T-helper 2 cell (primary cell): ENCODE measurements at regions not wholly inside any gene's neighbourhood (a gene's known extent, or its start where the extent isn't known, plus 50 kb on each side); places are given as distances from the start of the nearest gene placed in this dataset.
A peak's percentile ranks its signal among the peaks of the same experiment; 100 is the strongest.

Experiments
- DNase-seq, 5 experiments: peaks; one replicate each; pipeline versions ENCODE4 v3.0.0 to v3.0.0-alpha.2; 2012 to 2022

DNA sequence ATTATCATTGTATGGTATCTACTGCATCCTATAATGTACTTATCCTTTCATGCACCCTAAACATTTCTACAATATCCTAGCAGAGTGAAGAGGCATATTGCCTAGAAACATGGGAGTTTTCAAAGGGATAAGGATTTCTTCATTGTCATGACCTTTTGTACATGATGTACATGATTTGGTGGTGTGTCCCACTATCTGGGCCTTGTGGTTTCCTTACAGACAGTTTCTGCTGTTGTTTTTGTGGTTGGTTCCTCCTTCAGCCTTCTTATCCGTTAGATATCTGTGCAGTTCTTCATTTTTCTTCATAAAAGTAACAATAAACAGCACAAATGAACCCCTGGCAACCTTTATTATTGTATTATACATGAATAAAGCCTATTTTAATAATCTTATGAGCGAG, 70.4 kb upstream of the BACH1 start:
- peak in 1 of 5 experiments; percentile 24 for DNase-seq

DNA sequence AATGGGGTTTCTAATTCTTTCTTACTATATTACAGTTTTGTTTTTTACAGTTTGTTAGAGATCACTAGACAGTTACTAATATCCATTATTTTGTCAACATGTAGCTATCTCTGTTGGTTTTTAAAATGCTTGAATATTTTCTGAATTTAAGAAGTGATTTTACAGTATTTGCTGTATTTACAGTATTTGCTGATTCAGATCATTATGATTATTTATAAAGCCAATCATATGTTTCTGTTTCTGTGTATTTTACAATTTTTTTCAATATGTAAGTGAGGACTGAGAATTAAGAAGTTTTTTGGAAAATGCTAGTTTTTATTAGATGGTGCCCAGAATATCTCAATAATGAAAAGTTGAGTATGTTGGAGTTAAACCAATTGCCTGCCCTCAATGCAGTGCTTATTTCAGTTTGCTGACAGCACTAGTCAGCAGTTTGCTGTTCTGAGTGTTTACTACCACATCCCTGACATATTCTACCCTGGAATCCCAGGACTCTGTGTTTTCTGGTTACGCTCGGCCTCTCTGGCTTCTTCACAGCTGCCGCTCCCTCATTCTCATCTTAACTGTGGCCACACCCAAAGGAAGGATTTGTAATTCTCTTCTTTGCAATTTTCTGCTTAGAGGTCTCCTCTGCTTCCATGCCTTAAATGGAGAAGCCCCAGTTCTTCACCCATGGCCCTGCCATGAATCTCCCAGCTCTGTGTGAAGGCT, 68.0 kb upstream of the BACH1 start:
- DNase-seq, result no peak

DNA sequence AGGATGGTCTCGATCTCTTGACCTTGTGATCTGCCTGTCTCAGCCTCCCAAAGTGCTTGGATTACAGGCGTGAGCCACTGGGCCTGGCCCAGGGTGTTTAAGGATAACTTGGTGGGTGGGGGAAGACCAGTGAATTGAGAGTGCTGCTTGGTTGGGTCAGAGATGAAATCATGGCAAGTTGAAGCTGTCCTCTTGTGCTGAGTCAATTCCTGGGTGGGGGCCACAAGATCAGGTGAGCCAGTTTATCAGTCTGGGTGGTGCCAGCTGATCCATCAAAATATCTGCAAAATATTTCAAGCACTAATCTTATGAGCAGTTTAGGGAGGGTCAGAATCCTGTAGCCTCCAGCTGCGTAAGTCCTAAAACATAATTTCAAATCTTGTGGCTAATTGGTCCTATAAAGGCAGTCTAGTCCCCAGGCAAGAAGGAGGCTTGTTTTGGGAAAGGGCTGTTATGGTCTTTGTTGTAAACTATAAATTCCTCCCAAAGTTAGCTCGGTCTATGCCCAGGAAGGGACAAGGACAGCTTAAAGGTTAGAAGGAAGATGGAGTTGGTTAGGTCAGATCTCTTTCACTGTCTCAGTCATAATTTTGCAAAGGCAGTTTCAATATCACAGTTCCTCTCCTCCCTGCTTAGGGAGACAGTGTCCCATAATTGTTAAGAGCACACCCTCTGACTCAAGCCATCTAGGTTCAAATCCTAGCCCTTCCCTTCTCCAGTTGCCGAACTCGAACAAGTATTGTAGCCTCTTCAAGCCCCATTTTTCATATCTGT, 66.8 kb upstream of the BACH1 start:
- DNase-seq, result no peak

DNA sequence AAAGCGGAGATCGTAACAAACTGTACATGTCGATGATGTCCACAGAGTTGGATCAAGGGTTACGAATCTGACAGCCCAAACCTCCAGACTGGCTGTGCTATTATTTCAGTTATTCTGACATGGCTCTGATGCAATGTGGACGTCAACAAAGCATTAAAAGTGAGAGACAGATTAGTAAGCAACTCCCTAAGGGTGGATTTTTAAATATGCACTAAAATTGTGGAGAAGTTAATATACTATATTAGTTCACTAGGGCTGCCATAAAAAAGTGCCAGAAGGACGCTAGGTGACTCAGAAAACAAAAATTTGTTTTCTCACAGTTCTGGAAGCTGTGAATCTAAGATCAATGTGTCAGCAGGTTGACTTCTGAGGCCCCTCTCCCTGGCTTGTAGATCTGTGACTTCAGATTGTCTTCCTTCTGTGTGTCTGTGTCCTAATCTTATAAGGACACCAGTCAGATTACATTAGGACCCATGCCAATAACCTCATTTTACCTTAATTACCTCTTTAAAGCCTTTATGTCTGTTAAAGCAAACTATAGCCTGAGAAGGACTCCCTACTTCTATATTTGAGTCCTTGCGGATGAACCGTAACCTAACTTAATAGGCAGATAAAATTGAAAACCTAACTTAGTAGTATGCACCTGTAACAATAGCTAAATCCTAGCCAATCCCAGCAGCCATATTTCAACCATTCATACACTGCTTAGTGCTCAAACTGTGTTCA, 66.0 kb upstream of the BACH1 start:
- no peak for DNase-seq

DNA sequence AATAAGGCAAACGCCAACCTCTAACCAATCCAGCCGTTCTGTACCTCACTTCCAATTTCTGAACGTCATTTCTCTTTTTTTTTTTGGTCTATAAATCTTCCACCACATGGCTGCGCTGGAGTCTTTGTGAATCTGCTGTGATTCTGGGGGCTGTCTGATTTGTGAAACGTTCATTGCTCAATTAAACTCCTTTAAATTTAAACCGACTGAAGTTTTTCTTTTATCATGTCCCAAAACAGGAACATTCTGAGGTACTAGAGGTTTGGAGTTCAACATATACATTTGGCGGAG, 65.5 kb upstream of the BACH1 start:
- DNase-seq, result no peak

DNA sequence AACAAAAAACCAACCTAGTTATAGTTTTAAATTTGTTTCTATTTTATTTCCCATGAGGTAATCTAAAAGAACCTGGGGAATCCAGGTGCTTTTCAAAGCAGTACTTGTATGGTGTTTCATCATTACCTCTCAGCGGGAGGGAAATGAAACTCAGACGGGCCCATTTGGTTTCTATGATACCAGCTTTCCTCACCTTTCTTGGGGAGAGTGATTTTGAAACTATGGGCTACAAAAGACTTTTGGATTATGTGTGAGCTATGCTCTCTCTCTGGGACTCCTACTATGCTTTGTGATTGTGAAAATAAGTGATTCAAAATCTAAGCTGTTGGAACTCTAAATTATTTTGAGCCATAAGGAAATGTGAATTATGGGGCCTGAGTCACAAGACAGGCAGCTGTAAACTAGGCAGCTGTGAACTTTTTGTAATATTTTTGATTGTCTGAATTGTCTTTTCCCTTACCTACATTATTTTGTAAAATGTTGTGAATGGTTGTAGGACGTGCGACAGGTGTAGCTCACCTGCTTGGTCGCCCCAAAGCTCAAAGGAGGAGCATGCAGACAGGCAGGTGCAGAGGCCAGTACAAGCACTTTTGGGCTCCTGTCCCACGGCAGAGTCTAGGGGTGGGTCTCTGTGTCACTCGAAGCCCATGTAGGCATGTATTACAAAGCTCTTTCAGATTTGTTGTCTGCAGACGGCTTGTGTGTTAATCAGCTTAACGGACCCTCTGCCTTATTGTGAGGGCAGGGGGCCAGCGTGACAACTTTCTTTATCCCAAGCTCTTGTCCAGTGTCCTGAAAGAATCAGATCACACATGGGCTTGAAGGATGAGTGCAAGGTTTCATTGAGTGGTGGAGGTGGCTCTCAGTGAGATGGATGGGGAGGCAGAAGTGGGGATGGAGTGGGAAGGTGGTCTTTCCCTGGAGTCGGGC, 64.8 kb upstream of the BACH1 start:
- peak in 1 of 5 experiments; percentile 17 for DNase-seq

DNA sequence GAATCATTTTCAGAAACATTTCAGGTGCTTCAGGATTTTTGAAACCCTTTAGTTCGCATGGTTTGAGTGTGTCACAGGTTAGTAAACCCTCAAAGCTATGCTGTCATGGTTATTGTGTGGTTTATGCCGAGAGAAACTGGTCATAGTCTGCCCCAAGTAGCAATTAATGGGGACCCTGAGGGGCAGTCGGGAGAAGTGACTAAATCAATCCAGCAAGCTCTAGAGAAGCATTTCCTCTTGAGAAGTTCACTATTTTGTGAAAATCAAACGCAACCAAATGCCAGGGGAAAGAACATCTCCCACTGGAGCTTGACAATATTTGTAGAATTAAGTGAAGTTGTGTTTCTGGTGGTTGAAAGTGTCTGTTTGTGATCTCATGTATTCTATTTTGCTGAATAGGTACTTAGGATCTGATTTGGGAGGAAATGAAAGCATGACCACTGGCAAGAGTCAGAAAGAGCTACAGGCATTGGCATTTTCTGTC, 63.0 kb upstream of the BACH1 start:
- no peak for DNase-seq

DNA sequence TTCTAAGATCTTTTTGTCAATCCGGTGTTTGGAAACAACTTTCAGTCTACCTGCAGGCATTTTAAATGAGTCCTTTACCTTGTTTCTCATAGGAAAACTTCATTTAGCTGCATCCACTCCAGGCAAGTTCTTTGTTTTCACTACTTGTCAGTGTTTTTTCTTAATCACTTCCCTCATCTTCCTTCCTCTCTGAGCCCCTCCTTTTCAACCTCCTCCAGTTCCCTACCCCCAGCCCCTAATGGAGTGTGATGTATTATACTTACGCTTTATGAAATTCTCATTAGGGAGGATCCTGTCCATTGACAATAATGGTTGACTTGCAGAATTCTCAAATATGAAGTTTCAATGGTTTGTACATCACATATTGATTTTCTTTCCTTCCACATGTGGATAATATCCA, 62.5 kb upstream of the BACH1 start:
- no peak for DNase-seq

DNA sequence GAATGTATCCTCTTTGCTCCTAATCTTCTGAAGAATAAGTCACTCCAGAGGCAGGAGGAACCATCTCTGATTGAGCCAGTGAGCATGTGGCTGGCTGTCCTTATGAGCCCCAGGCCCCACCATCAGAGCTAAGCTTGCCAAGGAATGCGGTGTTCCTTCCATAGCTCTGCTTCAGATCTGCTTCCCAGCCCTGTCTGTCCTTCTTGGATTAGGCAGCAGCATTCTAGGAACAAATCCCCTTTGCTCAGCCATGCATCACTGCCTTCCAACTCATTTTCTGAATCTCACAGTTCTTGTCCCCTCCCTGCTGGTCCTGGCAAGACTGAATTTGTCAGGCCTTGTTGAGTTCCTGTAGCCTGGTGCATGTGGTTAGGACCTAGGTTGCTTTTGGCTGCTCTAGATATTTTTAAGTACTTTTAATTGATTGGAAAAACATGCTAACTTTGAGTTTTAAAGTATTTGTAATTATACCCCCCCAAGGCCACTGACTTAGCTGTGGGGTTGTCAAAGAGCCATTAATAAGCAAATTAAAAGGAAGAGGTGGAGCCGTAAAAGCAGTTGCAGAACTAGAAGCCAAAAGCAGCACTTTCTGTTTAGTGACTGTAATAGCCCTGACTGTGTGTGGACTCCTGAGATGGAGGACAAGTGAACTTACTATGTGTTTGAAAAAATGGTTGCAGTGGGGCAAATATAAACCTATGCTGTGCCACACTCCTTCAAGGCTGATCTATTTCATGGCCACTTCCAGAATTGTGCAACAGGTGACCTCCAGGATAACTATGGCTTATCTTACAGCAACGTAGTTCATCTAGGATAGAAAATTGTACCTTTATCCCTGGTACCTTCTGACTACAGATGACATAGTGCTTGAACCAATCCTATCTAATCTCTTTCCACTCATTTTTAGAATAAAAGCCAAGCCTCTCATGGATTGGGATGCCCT, 61.3 kb upstream of the BACH1 start:
- DNase-seq, result no peak

DNA sequence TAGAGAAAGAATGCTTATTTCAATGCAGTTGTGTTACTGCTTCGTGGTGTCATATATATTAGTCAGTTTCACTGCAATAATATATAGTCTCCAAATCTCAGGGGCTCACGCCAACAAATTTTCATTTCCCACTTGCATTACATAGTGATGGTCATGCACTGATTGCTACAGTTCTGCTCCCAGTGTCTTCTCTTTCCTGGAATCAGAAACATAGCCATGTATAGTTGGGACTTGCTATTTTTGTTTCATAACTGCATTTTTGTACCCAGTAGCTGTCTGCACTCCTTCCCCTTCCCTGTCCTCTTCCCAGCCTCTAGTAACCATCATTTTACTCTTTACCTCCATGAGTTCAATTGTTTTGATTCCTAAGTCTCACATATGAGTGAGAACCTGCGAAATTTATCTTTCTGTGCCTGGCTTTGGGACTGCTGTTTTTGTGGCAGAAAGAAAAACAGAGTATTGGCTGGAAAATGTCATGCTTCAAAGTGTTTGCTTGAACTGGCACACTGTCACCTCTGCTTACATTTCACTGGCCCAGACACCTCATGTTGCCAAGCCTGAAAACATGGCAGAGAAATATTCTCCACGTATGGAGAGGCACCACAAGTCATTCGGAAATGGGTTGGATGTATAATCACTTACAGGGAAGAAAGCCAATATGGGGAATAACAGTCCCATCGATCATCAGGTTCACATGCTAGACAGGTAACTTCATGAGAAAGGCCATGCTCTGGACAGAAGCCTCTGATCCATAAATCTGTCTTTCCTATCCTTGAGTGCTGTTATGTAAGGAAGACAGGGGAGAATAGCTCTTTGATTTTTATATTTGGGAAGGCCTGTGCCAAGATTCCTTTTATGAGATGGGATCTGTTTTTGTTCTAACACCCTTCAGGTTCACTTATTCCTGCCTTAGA, 60.4 kb upstream of the BACH1 start:
- no peak for DNase-seq

DNA sequence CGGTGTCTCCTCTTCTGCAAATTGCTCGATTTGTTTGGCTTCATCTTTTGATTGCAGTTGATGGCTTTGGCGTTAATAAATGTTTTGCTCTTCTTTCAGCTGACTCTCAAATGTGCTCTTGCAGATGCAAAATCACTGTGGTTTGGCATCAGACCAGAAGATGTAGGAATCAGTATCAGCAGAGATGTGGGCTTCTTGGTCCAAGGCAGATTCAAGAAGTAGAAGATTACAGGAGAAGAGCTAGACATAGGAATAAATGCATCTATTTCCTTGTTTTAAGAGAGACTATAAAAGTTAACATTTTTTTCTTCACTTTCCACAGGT, 59.8 kb upstream of the BACH1 start:
- no peak for DNase-seq

DNA sequence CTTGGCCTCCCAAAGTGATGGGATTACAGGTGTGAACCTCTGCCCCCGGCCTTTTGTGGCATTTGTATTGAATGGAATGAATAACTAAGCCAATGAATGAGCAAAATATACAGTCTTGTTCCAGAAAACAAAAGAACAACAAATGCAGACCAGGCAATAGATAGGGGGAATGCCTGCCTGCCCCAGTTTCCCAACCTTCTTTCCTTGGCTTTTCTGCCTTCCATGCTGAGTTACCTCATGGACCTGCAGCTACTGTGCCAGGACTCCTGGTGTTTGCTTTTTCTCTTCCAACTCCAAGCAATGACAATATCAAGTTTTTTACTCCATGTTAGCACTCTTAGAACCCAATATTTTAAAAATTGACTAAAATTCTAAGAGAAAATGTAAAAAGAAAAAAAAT, 58.6 kb upstream of the BACH1 start:
- DNase-seq, result no peak

DNA sequence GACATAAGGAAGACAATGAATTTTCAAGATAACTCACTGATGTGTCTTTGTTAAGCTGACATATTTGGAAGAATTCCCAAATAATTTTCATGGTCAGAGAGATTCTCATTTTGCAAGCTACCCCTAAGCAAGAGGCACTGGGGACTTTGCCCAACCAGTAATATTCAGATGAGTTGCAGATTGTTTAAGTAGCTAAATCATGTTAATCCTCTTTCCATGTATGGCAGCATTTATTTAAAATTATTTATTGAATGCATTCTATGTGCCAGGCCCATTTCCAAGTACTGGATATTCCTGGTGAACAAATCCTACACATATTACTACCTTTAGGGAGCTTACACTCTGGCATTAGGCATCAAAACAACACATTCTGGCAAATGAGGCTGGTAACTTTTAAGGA, 56.5 kb upstream of the BACH1 start:
- no peak for DNase-seq

DNA sequence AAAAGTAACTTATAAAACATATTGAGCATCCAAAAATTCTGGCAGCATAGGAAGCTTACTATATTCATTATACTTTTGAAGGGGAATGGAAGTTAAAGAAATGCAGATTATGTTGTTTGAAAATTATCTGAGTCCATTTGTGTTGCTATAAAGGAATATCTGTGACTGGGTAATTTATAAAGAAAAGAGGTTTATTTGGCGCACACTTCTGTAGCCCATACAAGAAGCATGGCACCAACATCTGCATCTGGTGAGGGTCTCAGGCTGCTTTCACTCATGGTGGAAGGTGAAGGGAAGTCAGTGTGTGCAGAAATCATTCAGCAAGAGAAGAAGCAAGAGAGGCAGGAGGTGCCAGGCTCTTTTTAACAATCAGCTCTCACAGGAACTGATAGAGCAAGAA, 55.5 kb upstream of the BACH1 start:
- no peak for DNase-seq

DNA sequence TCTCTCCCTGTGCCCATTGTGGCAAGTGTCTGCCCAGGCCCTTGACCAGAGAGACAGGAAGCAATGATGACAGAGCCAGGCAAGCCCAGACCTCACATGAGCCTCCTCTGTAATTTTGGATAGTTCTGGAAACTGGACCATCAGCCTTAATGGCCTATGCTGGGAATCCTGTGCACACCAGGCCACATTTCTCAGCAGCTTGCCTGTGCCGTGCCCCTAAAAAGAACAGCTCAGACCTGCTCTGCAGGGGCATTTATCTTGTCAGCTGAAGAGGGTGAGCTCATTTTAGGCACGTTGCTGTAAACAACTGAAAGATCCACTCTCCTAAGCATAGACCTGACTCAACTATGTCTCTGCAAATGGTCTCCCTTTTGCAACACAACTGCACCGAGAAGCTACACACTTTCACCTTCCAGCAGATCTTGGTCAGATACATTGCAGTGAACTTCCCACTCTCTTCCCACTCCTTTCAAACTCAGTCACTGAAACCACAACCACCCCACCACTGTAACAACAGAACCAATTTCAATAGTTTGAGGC, 53.5 kb upstream of the BACH1 start:
- DNase-seq, result peak in 1 of 5 experiments; percentile 44

DNA sequence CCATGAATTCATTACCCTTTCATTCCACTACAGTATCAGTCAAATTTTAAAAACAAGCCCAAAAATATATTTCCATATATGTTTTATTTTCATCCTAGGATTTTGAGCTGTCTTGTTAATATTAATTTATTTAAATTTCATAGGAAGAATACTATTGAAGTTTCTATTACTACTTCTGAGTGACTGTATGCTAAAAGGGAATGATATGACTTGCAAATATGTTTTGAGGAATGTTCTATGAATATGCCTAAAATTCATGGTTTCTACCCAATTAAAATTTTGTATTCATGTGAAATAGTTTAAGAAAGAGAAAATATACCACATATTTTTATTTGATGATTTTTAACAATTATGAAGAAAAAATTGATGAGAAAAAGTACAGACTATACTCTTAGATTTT, 52.9 kb upstream of the BACH1 start:
- no peak for DNase-seq

DNA sequence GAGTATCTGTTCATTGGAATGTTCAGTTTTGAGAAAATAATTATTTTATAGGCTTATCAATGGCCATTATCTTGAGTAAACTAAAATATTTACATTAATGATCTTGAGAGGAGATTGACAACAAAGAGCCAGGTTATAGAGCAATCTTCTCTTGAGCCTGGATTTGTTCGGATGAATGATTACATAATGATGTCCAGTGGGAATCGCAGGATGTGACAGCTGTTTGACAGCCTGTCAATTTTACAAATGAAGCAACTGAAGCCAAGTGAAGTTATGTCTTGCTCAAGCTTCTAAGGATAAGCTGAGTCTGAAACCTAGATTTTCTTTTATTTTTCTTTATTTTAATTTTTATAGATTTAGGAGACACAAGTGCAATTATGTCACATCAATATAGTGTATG, 52.1 kb upstream of the BACH1 start:
- DNase-seq, result no peak

DNA sequence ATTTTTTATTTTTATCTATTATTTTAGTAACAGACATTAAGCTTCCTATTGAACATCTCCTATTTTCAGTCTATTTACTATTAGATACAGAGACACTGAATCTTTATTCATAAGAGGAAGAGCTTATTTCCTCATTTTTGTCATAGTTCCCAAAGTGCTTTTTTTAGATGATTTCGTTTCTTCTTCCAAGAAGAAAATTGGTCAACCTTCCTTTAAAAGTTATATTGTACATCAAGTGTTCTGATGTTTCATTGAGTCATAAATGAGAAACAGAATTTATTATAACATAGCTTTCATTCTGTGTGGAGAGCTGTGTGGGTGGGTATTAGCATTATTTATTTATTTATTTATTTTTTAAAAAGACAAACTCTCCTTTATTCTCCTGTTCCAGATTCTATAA, 50.6 kb upstream of the BACH1 start:
- no peak for DNase-seq
